HepG2 (cell line): ENCODE measurements at regions not wholly inside any gene's neighbourhood (a gene's known extent, or its start where the extent isn't known, plus 50 kb on each side); places are given as distances from the start of the nearest gene placed in this dataset.

Experiments
- ATAC-seq: fragments of 200-7000 bp; cut with Tn5 transposase; 3 replicates; pipeline ENCODE4 v1.9.1; 2020; ENCODE audit warnings: mild to moderate bottlenecking, moderate library complexity
- BruUV-seq: library from RNA; stranded (reverse); fragments of 400-500 nt; replicated peaks from 2 replicates; lab custom pipeline; 2021; lab: Mats Ljungman, UMichigan
- CTCF ChIA-PET: fragments of 300-600 bp; formaldehyde crosslinking; extraction: SDS; loops from one replicate; lab custom pipeline; 2021; ENCODE audit warnings: low total read pairs, inconsistent platforms, low intra/inter-chr PET ratio; lab: Yijun Ruan, JAX
- POLR2A ChIA-PET: fragments of 350-600 bp; sonication (Branson Sonifier 250); formaldehyde crosslinking; loops from one replicate; lab custom pipeline; 2020; ENCODE audit warnings: antibody characterized with exemption, inconsistent platforms; lab: Yijun Ruan, JAX
- DNase-seq: peaks from one replicate; pipeline ENCODE4 v3.0.0-alpha.2; 2015; ENCODE audit warnings: low spot score
- FAIRE-seq: peaks from 3 replicates; lab custom pipeline; 2011; peaks lifted over from hg19 to GRCh38; lab: Jason Lieb, UNC
- H2AFZ ChIP-seq: one replicate; pipeline ENCODE4 v1.6.1; 2011; ENCODE audit warnings: low read length, inconsistent platforms
- H3K27ac ChIP-seq: fragments of 300-600 bp; 3 replicates; pipeline ENCODE4 v1.8.0; 2011; ENCODE audit warnings: mixed run types, mild to moderate bottlenecking, mixed read lengths, low read length, inconsistent platforms; ENCODE audit not compliant: insufficient read depth; ENCODE audit errors: extremely low read length
- H3K27me3 ChIP-seq, 2 experiments: fragments of 200-600 bp in 1 of 2; 2 replicates in 1 of 2; 3 replicates in 1 of 2; pipeline versions ENCODE4 v1.6.0 to v1.8.0; 2011; ENCODE audit warnings: low read length in 2 of 2, mild to moderate bottlenecking in 2 of 2, moderate library complexity in 2 of 2, inconsistent platforms in 1 of 2; ENCODE audit not compliant: insufficient read depth in 2 of 2, control insufficient read depth in 1 of 2
- H3K36me3 ChIP-seq, 2 experiments: fragments of 200-600 bp in 1 of 2; replicated peaks in 1 of 2; 2 replicates in 1 of 2; 3 replicates in 1 of 2; pipeline versions ENCODE4 v1.5.1 to v1.8.0; 2011; ENCODE audit warnings: low read length in 2 of 2, inconsistent platforms in 1 of 2; ENCODE audit not compliant: insufficient read depth in 2 of 2, control insufficient read depth in 1 of 2
- H3K4me1 ChIP-seq: 2 replicates; pipeline ENCODE4 v1.5.1; 2012; ENCODE audit warnings: low read length, inconsistent platforms; ENCODE audit not compliant: insufficient read depth
- H3K4me2 ChIP-seq: 2 replicates; pipeline ENCODE4 v1.6.0; 2011; ENCODE audit warnings: low read depth, low read length, inconsistent platforms
- H3K4me3 ChIP-seq, 3 experiments: fragments of 200-600 bp in 1 of 3; sonication (generic), shearing (Covaris generic) in 1 of 3; replicated peaks in 1 of 3; 2 replicates each; pipeline ENCODE4 v1.5.1; 2011 to 2016; ENCODE audit warnings: low read length in 3 of 3, inconsistent platforms in 2 of 3, low read depth in 2 of 3, mild to moderate bottlenecking in 2 of 3, control low read depth in 1 of 3, mixed read lengths in 1 of 3; ENCODE audit not compliant: insufficient read depth in 1 of 3
- H3K79me2 ChIP-seq: one replicate; pipeline ENCODE4 v1.6.1; 2011; ENCODE audit warnings: low read length, inconsistent platforms; ENCODE audit not compliant: insufficient read depth
- H3K9ac ChIP-seq: 2 replicates; pipeline ENCODE4 v1.6.0; 2011; ENCODE audit warnings: mild to moderate bottlenecking, low read depth, low read length, inconsistent platforms; ENCODE audit not compliant: insufficient read depth
- H3K9me3 ChIP-seq: 2 replicates; pipeline ENCODE4 v1.5.1; 2012; ENCODE audit warnings: mild to moderate bottlenecking, low read length
- H4K20me1 ChIP-seq: 2 replicates; pipeline ENCODE4 v1.6.0; 2011; ENCODE audit warnings: inconsistent platforms, mild to moderate bottlenecking, low read length, moderate library complexity; ENCODE audit not compliant: insufficient read depth
- AHDC1 ChIP-seq: sonication (generic); formaldehyde crosslinking; IDR thresholded peaks from 2 replicates; pipeline ENCODE4 v1.5.1; 2020; ENCODE audit warnings: mild to moderate bottlenecking, missing genetic modification reagents, borderline replicate concordance
- ARID2 ChIP-seq: sonication (generic); formaldehyde crosslinking; IDR thresholded peaks from 2 replicates; pipeline ENCODE4 v1.8.1; 2022; ENCODE audit warnings: mild to moderate bottlenecking, missing genetic modification reagents, borderline replicate concordance
- ATF3 ChIP-seq: sonication (generic); formaldehyde crosslinking; IDR thresholded peaks from 2 replicates; pipeline ENCODE4 v1.4.0; 2020; ENCODE audit warnings: missing genetic modification reagents
- BCL3 ChIP-seq: sonication (generic); formaldehyde crosslinking; IDR thresholded peaks from 2 replicates; pipeline ENCODE4 v1.5.1; 2020; ENCODE audit warnings: mild to moderate bottlenecking, missing genetic modification reagents, moderate library complexity
- MNT ChIP-seq: fragments of 450-650 bp; IDR thresholded peaks from 2 replicates; pipeline ENCODE4 v1.6.1; 2016
- YY1 ChIP-seq: IDR thresholded peaks from 2 replicates; pipeline ENCODE4 v1.6.1; 2011; ENCODE audit warnings: low read length, low read depth, moderate library complexity, mild to moderate bottlenecking; ENCODE audit not compliant: insufficient read depth, insufficient replicate concordance
- ZBTB4 ChIP-seq: sonication (generic); formaldehyde crosslinking; IDR thresholded peaks from 2 replicates; pipeline ENCODE4 v1.4.0; 2020; ENCODE audit warnings: missing genetic modification reagents, mild to moderate bottlenecking, borderline replicate concordance
- ZMAT5 ChIP-seq: sonication (generic); formaldehyde crosslinking; IDR thresholded peaks from 2 replicates; pipeline ENCODE4 v1.5.0; 2020; ENCODE audit warnings: mild to moderate bottlenecking, low read depth, missing genetic modification reagents, borderline replicate concordance
- ZNF160 ChIP-seq: sonication (generic); formaldehyde crosslinking; IDR thresholded peaks from 2 replicates; pipeline ENCODE4 v1.8.0; 2022; ENCODE audit warnings: mild to moderate bottlenecking, inconsistent platforms, missing genetic modification reagents
- ZNF260 ChIP-seq: sonication (generic); formaldehyde crosslinking; IDR thresholded peaks from 2 replicates; pipeline ENCODE4 v1.4.0; 2020; ENCODE audit warnings: missing genetic modification reagents, low read depth, mild to moderate bottlenecking, borderline replicate concordance
- ZNF557 ChIP-seq: sonication (generic); formaldehyde crosslinking; IDR thresholded peaks from 2 replicates; pipeline ENCODE4 v1.4.0; 2020; ENCODE audit warnings: missing genetic modification reagents
- ZNF83 ChIP-seq: sonication (generic); formaldehyde crosslinking; IDR thresholded peaks from 2 replicates; pipeline ENCODE4 v1.4.0; 2020; ENCODE audit warnings: missing genetic modification reagents, mild to moderate bottlenecking, borderline replicate concordance
- WGBS: methylation state at CpG from one replicate; pipeline ENCODE4 v1.1.6; 2017; ENCODE audit warnings: low lambda C conversion rate; 5-methylcytosine and 5-hydroxymethylcytosine counted together
- in situ Hi-C: cut with HindIII; loops from 2 replicates; pipeline ENCODE4 v1.10.0; 2017; ENCODE audit warnings: low pct_unique_long_range_greater_than_20kb; ENCODE audit not compliant: extremely low pct_ligation_motif_present
- intact Hi-C: fragments of 100-400 bp; cut with micrococcal nuclease; formaldehyde crosslinking; loops from one replicate; pipeline ENCODE4 v1.10.0; 2022; ENCODE audit not compliant: unreplicated experiment

- no peak overlapping the region for H3K9ac ChIP-seq
- H4K20me1 ChIP-seq, result no peaks in the 10 kb centered on the region
- WGBS, result 56% methylated on average over 6 of the region's 6 CpGs
- H2AFZ ChIP-seq, result no peak overlapping the region
- ChIA-PET POLR2A (no interaction called here), CTCF (no interaction called here)
- H3K79me2 ChIP-seq, result no peaks in the 10 kb centered on the region
- BruUV-seq, result no TSS peak
- no peak for DNase-seq
- no peak for ATAC-seq
- FAIRE-seq, result no peak
- H3K27me3 ChIP-seq, result no peaks in the 10 kb centered on the region
- no peaks in the 10 kb centered on the region for H3K36me3 ChIP-seq
- no peaks in the 10 kb centered on the region for H3K9me3 ChIP-seq
- no peaks in the 10 kb centered on the region for H3K4me1 ChIP-seq
- intact Hi-C loops (no loop called here), in situ Hi-C loops (no loop called here)
- H3K27ac ChIP-seq, result no peak overlapping the region
- H3K4me2 ChIP-seq, result no peak overlapping the region
- H3K4me3 ChIP-seq, result no peak overlapping the region
- no peak for TF ChIP-seq MNT
- no peak for TF ChIP-seq ATF3 (CRISPR knock-in tag)
- TF ChIP-seq ARID2, result no peak
- TF ChIP-seq ZNF160 (CRISPR knock-in tag), result no peak
- no peak for TF ChIP-seq ZNF557 (CRISPR knock-in tag)
- no peak for TF ChIP-seq ZNF83
- no peak for TF ChIP-seq BCL3 (CRISPR knock-in tag)
- TF ChIP-seq YY1, result no peak
- no peak for TF ChIP-seq ZBTB4 (CRISPR knock-in tag)
- TF ChIP-seq AHDC1 (CRISPR knock-in tag), result no peak
- no peak for TF ChIP-seq ZMAT5 (CRISPR knock-in tag)
- TF ChIP-seq ZNF260, result no peak
Observed at GRCh38 chr12:25397001-25397400, 146.3 kb upstream of the KRAS start.
